Pancreas (tissue), 10 donors: ENCODE measurements at regions not wholly inside any gene's neighbourhood (a gene's known extent, or its start where the extent isn't known, plus 50 kb on each side); places are given as distances from the start of the nearest gene placed in this dataset.

Source experiments
- ATAC-seq, 4 donors: fragments of 200-7000 bp; cut with Tn5 transposase; one replicate each; pipeline versions ENCODE4 v1.8.0 to v1.9.1; 2020; ENCODE audit warnings: mild to moderate bottlenecking in 4 of 4, moderate library complexity in 4 of 4
- DNase-seq, 6 donors: peaks; one replicate each; pipeline ENCODE4 v3.0.0-alpha.2; 2020
- FAIRE-seq: peaks from 2 replicates; lab custom pipeline; 2012; peaks lifted over from hg19 to GRCh38; lab: Jason Lieb, UNC
- H3K27ac ChIP-seq, 4 donors: fragments of 200-600 bp; sonication (generic); 1 replicate in 3 of 4; 2 replicates in 1 of 4; pipeline versions ENCODE4 v1.5.0 to v1.8.0; 2020
- H3K27me3 ChIP-seq, 4 donors: fragments of 200-600 bp; one replicate each; pipeline ENCODE4 v1.8.0; 2021
- H3K36me3 ChIP-seq, 3 donors: fragments of 200-600 bp; sonication (generic) in 1 of 3; one replicate each; pipeline versions ENCODE4 v1.5.0 to v1.8.0; 2020 to 2021
- H3K4me1 ChIP-seq, 3 donors: fragments of 200-600 bp; one replicate each; pipeline ENCODE4 v1.8.0; 2021
- H3K4me3 ChIP-seq, 4 donors: fragments of 200-600 bp; sonication (generic) in 2 of 4; one replicate each; pipeline versions ENCODE4 v1.5.0 to v1.8.0; 2020 to 2021
- H3K9me3 ChIP-seq, 4 donors: fragments of 200-600 bp; one replicate each; pipeline ENCODE4 v1.8.0; 2021
- CTCF ChIP-seq, 4 donors: fragments of 200-600 bp; sonication (generic) in 3 of 4; IDR thresholded peaks; one replicate each; pipeline versions ENCODE4 v1.5.0 to v1.8.0; 2021; ENCODE audit warnings: antibody characterized with exemption in 4 of 4
- WGBS, 2 donors: extraction: QIAGEN DNeasy Blood & Tissue Kit; methylation state at CpG; one replicate each; pipeline ENCODE4 v1.1.7; 2013; 5-methylcytosine and 5-hydroxymethylcytosine counted together
- intact Hi-C, 3 donors: fragments of 100-400 bp; cut with DNase I; formaldehyde crosslinking; loops; one replicate each; pipeline versions ENCODE4 v1.11.1 to v1.14.2; 2022
- donor health status: healthy with polysubstance abuse.
- donor health status: DM: no; HTN: no; CAD: no; lungs with moderate emphysema.
- donor health status: DM: no; HTN: no; CAD: no.
- donor health status: control.
- donor health status: control.
- donor health status: Bipolar disorder and iron deficiency.
- donor health status: DM: yes; HTN: yes; CAD: no.
- donor health status: DM: no; HTN: no; CAD: no.
- donor health status: DM: no; HTN: no; CAD: no.
- donor health status: DM: yes; HTN: yes; CAD: no.

- H3K4me3 ChIP-seq, result no peak overlapping the region
- no peaks in the 10 kb centered on the region for H3K4me1 ChIP-seq
- H3K36me3 ChIP-seq, result no peaks in the 10 kb centered on the region
- ATAC-seq (no peak), DNase-seq (no peak), FAIRE-seq (no peak)
- no peak for TF ChIP-seq CTCF (IDR thresholded peaks at IDR 0.05)
- intact Hi-C loops, result no loop called here
- WGBS, 2 donors, result 78 to 90% methylated on average over 13 of the region's 13 CpGs
- no peaks in the 10 kb centered on the region for H3K27me3 ChIP-seq
- H3K27ac ChIP-seq, result no peak overlapping the region
- no peaks in the 10 kb centered on the region for H3K9me3 ChIP-seq
Observed at GRCh38 chr18:78126106-78126505, 853.5 kb upstream of the SALL3 start.

- Histone ChIP-seq H3K36me3 (no peaks in the 10 kb centered on the region), H3K9me3 (no peaks in the 10 kb centered on the region), H3K4me1 (no peaks in the 10 kb centered on the region), H3K27me3 (no peaks in the 10 kb centered on the region), H3K27ac (no peak overlapping the region), H3K4me3 (no peak overlapping the region)
- FAIRE-seq (no peak), ATAC-seq (no peak), DNase-seq (no peak)
- no peak for TF ChIP-seq CTCF (IDR thresholded peaks at IDR 0.05)
- 65 to 69% methylated on average over 21 of the region's 21 CpGs for WGBS, 2 donors
- intact Hi-C loops, result no loop called here
Observed at GRCh38 chr18:78126536-78126935, 853.1 kb upstream of the SALL3 start.

- 70 to 83% methylated on average over 20 of the region's 20 CpGs for WGBS, 2 donors
- no peak for FAIRE-seq
- TF ChIP-seq CTCF (IDR thresholded peaks at IDR 0.05), result no peak
- intact Hi-C loops, result no loop called here
- no peaks in the 10 kb centered on the region for H3K9me3 ChIP-seq
- no peak for ATAC-seq
- no peaks in the 10 kb centered on the region for H3K4me1 ChIP-seq
- H3K27me3 ChIP-seq, result no peaks in the 10 kb centered on the region
- DNase-seq, result no peak
- no peak overlapping the region for H3K4me3 ChIP-seq
- no peaks in the 10 kb centered on the region for H3K36me3 ChIP-seq
- H3K27ac ChIP-seq, result no peak overlapping the region
Observed at GRCh38 chr18:78127041-78127440, 852.6 kb upstream of the SALL3 start.

GRCh38 chr18:78128004-78128403, 851.6 kb upstream of the SALL3 start:
- no peak overlapping the region for H3K27ac ChIP-seq
- H3K36me3 ChIP-seq, result no peaks in the 10 kb centered on the region
- DNase-seq, result no peak
- TF ChIP-seq CTCF (IDR thresholded peaks at IDR 0.05), result no peak
- no peaks in the 10 kb centered on the region for H3K9me3 ChIP-seq
- H3K27me3 ChIP-seq, result no peaks in the 10 kb centered on the region
- ATAC-seq, result no peak
- FAIRE-seq, result no peak
- no peak overlapping the region for H3K4me3 ChIP-seq
- intact Hi-C loops, result no loop called here
- WGBS, 2 donors, result 48 to 61% methylated on average over 8 of the region's 8 CpGs
- H3K4me1 ChIP-seq, result no peaks in the 10 kb centered on the region

- no peak for DNase-seq
- intact Hi-C loops, result no loop called here
- no peak for TF ChIP-seq CTCF (IDR thresholded peaks at IDR 0.05)
- H3K36me3 ChIP-seq, result no peaks in the 10 kb centered on the region
- no peaks in the 10 kb centered on the region for H3K9me3 ChIP-seq
- ATAC-seq, result no peak
- no peak overlapping the region for H3K4me3 ChIP-seq
- 56 to 71% methylated on average over 8 of the region's 8 CpGs for WGBS, 2 donors
- H3K27ac ChIP-seq, result no peak overlapping the region
- H3K4me1 ChIP-seq, result no peaks in the 10 kb centered on the region
- H3K27me3 ChIP-seq, result no peaks in the 10 kb centered on the region
- FAIRE-seq, result no peak
Observed at GRCh38 chr18:78129260-78129659, 850.4 kb upstream of the SALL3 start.
